ENCODE measurements at regions not wholly inside any gene's neighbourhood (a gene's known extent, or its start where the extent isn't known, plus 50 kb on each side); places are given as distances from the start of the nearest gene placed in this dataset.

DNA sequence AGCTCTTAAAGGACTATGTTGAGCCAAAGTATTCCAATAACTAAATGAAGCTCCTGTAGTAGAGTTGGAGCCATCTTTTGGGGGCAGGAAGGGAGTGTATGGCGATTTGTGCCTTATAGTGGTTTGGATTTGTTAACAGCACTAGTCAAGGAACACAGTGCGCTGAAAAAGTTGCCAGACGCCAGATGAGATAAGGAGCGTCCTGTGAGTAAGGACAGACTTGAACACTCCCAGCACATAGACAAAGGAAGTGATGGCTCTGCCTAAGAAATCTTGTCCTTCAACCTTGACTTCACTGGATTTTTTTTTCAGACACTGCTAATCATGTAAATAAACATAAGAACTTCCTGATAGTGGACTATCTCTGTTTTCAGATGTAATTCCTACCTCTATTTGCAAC, 136.9 kb downstream of the TRMT11 start:
- TF ChIP-seq, protein P1, sequence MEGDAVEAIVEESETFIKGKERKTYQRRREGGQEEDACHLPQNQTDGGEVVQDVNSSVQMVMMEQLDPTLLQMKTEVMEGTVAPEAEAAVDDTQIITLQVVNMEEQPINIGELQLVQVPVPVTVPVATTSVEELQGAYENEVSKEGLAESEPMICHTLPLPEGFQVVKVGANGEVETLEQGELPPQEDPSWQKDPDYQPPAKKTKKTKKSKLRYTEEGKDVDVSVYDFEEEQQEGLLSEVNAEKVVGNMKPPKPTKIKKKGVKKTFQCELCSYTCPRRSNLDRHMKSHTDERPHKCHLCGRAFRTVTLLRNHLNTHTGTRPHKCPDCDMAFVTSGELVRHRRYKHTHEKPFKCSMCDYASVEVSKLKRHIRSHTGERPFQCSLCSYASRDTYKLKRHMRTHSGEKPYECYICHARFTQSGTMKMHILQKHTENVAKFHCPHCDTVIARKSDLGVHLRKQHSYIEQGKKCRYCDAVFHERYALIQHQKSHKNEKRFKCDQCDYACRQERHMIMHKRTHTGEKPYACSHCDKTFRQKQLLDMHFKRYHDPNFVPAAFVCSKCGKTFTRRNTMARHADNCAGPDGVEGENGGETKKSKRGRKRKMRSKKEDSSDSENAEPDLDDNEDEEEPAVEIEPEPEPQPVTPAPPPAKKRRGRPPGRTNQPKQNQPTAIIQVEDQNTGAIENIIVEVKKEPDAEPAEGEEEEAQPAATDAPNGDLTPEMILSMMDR (IDR thresholded peaks at IDR 0.05; ENCODE audit: insufficient read depth, low read depth, low read length): no peak
- TF ChIP-seq EZH2 (IDR thresholded peaks at IDR 0.05; ENCODE audit: insufficient read depth, low read length): no peak
